HK-2 (cell line): ENCODE measurements at regions not wholly inside any gene's neighbourhood (a gene's known extent, or its start where the extent isn't known, plus 50 kb on each side); places are given as distances from the start of the nearest gene placed in this dataset.

ENCODE experiments used
- DNase-seq: peaks from one replicate; pipeline ENCODE4 v3.0.0-alpha.2; 2018; ENCODE audit not compliant: unreplicated experiment

DNA sequence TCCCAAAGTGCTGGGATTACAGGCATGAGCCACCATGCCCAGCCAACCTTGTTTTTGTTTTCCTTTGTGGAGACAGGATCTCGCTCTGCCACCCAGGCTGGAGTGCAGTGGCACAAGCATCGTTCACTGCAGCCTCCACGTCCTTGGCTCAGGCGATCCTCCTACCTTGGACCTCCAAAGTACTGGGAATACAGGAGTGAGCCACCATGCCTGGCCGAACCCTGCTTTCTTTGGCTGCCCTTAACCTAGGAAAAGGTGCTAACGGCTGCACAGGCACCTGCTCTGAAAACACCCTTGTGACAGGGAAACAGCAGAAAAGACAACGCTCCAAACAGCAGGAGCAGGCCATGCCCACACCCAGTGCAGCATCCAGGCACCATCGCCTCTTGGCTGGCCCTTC is 71.9 kb downstream of the OAT start:
- no peak for DNase-seq

DNA sequence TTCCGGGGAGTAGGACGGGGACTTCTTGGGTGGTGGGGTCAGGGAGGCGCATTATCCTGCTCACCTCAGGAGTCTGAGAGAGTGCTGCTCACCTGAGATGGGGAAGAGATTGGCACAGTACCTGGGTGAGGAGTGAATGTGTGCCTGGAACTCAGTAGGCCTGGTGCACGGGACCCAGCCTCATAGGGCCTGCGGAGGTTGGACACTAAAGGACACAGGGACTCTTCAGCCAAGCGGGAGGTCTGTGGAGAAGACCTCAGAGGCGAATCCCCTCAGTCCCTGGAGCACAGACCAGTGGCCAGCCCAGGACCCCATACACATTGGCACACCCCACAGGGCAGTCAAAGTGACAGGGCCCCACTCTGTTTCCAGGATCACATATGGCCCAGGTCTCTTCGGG is 73.2 kb downstream of the OAT start:
- no peak for DNase-seq

DNA sequence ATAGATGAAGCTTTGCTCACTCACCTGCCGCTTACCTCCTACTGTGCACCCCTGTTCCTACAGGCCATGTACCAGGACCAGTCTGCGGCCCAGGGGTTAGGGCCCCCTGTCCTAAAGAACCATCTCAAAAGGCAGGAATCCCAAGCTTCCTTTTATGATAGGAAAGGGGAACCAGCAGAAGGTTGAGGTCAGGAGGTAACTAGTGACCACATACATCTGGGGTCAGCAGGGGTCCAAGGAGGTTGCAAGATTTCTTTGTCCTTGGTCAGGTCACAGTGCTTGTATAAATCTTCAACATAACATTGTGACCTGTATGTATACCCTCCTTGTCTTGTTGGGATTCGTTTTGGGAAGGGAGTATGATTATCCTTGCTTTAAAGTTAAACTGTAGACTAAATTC is 73.8 kb downstream of the OAT start:
- DNase-seq, result no peak

DNA sequence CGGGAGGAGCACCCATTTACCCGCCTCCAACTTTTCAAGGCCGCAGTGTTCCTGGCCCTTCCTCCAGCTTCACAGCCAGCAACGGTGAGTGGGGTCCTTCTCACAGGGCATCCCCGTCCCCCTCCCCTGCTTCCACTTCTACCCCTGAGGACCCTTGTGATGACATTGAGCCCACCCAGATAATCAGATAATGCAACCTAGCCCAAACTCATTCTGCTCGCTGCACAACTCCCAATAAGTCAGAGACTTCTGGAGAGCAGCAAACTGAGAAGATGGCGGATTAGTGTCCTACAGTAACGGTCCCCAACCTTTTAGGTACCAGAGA is 74.5 kb downstream of the OAT start:
- no peak for DNase-seq

DNA sequence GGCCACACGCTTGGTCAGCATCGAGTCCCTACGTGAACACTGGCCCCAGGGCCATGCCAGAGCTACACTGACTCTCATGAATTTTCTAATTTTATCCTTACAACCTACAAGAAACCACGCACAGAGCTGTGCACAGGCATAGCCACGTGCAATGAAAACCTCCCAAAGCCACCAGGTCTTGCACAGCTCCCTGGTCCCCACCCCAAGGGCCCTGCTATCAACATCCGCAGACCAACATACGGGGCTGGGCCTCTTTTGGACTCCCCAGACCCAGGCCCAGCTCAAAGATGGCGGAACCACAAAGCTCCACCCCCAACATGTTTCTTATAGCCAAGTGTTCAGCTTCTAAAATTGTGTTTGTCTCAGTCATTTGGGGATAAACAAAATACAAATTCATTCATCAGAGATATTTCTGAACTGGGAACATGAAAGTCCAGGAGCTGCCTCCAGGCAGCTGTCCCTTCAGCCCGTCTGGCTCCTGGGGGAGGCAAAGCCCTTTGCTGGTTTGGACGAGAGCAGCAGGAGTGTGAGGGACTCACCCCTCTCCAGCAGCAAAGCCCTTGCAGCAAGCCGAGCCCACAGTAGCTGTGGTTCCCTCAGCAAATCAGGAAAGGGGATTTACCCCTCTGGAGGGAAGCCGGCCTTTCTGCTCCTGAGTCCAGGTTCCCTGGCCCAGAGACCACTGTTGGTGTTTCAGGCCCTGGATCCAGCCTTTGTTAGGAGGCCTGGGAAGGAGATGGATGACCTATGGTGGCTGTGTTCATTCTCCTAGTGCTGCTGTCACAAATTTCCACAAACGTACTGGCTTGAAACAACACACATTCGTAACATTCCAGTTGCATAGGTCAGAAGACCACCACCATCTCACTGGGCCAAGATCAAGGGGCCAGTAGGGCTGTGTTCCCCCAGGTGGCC is 75.1 kb downstream of the OAT start:
- DNase-seq, result no peak

DNA sequence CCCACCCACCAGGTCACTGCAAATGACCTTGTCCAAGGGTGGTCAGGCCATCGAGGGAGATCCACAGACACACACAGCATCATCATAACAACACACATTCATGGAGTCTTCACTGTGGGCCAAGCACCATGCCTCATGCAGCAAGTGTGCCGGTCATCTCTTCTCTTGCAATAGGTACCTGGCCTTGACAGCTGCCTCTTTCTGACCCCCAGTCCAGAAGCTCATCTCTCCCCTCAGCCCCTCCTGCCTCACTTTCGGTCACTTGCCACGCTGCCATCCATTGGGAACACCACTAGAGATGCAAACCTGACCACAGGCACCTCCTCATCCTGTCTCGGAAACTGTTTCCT is 75.9 kb downstream of the OAT start:
- no peak for DNase-seq

DNA sequence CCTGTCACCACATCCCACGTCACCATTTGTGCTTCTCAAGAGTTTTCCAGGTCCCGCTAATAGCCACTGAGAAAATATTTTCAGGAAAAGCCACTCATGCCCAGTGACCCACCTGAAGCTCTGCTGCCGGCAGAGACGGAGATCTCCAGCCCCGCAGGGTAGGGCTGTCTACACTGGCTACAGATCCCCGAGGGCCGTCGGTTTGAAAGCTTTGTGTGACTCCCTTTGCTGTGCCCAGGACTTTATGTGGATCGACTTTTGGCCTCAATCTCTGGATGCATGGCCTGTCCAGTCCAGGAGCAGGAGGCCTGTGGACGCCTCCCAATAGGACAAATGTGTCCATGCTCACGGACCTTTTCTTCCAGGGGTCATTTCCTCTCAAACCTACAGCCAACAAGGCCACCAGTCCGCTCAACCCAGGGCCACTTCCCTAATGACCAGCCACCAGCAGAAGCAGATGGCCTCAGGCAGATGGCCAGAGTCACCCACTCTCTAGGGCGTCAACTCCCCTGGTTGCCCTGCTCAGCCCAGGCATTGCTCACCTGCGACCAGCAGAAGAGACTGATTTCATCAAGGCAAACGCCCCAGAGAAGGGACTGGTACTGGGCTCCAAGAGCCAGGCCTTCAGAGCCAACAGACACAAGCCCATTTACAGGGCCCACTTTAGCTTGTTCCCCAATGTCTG is 76.4 kb downstream of the OAT start:
- no peak for DNase-seq

DNA sequence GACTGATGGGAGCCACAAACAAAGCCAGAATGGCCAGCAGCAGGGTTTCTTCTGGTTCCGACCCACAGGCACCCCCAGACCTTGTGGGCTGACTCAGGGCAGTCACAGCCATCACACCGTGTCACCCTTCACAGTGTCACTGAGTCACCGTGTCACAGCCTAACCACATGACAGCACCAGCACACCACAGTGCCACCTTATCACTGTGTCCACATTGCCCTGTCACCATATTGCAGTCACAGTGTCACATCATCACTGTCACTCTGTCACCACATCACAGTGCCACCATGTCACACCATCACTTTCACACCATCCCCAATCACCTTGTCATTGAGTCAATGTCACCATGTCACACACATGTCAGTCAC is 77.0 kb downstream of the OAT start:
- DNase-seq, result no peak

DNA sequence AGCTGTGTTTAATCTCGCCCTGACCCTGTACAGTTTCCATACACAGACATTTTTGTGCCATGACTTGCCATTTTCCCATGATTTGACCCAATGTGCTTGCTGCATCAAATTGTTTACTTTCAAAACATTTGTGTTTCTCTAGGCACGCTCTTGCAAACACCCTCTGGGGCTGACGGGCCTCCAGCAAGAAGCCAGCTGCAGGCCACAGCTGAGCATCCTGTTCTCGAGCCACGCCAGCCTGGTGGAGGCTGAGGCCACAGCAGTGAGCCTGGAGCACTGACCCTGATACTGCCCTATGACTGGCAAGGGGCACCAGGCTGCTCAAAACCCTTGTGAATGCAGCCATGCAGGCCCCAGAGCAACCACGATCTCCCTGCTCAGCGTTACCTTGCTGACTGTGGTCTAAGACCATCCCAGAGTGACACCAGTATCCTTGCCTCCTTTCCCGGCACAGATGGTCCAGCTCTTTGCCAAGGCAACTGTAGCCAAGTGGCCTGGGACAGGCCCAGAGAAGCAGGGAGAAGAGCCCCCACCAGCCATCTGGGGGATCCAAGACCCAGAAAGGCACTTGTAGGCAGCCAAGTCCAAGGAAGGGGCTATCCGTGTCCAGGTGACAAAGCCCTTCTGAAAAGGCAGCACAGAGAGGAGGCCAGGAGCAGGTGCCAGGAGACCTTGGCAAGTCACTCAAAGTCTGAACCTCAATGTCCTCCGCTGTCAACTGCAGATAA is 78.5 kb downstream of the OAT start:
- DNase-seq, result no peak

DNA sequence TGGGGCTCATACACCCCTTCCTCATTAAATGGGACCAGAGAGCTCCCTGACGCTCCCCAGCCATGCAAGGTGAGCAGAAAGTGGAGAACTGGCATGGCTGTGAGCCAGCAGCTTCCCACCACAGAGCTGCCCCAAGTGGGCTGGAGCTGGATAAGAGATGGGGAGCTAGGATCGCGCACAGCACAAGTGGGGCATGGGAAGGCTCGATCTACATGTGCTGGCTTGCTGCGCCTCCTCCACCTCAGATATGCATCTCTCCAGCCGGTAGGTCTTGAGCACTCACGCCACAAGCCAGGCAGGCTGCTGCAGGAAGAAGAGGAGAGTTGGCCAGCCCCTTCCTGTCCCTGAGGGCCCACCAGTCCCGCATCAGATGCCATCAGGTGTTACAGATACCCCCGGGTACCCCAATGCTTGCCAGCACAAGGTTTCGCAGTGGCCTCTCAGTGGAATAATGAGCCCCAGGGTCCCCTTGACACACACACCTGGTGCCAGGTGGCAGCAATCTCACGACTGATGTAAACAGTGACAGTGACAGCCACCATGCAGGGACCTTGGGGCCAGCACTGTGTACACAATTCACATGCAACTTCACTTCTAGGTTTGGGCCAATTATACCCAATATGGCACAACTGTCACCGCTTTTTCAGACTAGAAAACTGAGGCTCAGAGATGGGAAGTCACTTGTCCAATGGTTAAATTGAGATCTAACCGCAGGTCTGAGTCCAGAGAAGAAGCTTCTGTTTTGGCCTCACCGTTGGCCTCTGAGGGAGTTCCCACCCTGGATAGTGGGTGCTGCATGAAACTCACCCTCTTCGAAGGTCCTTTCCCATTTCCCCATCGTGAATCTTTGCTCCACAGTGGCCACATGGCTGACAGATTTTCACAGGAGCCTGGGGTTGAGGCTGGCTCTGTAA is 79.3 kb downstream of the OAT start:
- no peak for DNase-seq

DNA sequence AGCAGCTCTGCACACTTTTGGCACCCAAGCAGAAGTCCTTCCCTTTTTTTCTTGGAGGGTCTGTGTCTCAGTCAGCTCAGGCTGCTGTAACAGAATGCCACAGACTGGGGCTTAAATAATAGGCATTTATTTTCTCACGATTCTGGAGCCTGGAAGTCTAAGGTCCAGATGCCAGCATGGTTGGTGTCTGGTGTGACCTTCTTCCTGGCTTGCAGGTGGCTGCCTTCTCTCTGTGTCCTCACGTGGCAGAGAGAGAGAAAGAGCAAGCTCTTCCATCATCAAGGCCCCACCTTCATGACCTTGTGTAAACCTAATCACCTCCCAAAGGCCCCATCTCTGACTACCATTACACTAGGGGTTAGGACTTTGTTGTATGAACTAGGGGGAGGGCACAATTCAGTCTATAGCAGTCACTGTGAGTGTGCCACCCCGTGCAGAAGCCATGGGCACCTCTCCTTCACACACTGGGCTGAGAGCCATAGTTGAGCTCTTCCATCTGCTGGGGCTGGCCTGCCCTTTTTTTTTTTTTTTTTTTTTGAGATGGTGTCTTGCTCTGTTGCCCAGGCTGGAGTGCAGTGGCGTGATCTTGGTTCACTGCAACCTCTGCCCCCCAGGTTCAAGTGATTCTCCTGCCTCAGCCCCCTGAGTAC is 80.3 kb downstream of the OAT start:
- DNase-seq, result no peak

DNA sequence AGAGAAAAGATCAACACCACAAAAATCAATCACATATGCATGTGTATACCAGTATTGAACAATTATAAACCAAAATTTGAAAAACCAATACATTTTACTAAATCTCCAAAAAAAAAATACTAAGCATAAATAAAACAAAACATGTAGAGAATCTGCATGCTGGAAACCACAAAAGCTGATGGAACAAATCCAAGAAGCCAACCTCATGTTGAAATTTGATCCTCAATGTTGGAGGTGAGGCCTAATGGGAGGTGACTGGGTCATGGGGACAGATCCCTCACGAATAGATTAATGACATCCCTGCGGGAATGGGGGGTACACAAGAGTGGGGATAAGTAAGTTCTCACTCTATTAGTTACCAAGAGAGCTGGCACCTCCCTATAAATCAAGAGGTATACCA is 82.5 kb downstream of the OAT start:
- DNase-seq, result no peak

DNA sequence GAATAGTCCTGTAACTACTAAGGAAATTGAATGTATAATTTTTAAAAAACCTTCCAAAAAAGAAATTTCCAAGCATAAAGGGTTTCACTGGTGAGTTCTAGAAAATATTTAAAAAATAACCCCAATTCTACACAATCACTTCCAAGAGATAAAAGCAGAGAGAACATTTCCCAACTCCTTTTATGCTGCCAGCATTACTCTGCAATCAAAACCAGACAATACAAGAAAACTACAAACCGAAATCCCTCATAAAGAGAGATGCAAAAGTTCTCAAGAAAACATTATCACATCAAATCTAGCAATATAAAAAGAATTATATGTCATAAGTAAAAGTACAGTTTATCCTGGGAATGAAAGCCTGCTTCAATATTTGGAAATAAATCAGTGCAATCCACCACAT is 84.8 kb downstream of the OAT start:
- DNase-seq, result no peak

DNA sequence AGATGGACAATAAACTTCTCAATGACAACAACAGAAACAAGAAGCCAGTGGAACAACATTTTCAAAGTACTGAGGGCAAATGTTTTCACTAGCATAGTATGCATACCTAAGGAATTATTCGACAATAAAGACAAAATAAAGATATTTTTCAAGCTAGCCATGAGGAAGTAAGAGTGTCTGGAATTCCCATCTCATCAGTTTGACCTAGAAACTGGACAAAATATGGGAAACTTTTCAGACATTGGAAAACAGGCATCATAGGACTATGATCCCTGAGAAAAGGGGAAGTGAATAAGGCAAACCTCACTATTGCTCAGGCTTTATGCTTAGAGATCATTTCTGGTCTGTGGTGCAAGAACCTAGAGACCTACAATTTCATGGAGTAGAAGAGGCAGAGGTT is 86.3 kb downstream of the OAT start:
- DNase-seq, result no peak

DNA sequence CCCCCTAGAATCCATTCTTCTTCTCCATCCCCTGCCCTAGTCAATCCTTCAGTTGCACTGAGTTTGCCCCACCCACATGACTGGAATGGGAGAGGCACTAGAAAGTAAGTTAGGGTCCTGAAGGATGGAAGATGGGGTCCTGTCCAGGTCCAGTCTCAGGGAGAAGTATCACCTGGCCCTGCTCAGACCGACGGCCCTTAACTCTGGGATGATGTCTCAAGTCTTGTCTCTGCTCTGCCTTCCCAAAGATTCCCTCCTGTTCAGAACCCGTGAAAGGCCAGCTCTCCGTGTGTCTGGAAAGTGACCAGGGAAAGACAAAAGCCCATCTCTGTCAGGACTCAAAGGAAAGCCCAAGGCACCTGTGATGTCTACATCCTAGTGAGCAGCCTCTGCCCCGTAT is 88.8 kb downstream of the OAT start:
- no peak for DNase-seq

DNA sequence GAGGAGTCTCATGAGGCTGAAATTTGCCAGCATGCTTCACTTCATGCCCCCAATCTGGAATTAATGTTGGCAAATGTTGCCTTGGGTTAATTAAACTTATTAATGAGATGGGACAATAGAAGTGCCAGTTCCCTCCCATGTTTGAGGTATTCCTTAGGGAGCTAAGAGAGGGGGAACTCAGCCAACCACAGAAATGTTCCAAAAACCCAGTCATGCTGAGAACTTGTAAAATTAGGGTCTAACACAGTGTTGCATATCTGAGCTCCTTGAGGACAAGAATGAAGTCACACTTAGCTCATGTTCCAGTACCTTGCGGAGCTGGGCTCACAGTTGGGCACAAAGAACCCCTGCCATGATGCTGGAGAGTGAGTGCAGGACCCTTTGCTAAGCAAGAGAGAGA is 89.4 kb downstream of the OAT start:
- DNase-seq, result no peak

DNA sequence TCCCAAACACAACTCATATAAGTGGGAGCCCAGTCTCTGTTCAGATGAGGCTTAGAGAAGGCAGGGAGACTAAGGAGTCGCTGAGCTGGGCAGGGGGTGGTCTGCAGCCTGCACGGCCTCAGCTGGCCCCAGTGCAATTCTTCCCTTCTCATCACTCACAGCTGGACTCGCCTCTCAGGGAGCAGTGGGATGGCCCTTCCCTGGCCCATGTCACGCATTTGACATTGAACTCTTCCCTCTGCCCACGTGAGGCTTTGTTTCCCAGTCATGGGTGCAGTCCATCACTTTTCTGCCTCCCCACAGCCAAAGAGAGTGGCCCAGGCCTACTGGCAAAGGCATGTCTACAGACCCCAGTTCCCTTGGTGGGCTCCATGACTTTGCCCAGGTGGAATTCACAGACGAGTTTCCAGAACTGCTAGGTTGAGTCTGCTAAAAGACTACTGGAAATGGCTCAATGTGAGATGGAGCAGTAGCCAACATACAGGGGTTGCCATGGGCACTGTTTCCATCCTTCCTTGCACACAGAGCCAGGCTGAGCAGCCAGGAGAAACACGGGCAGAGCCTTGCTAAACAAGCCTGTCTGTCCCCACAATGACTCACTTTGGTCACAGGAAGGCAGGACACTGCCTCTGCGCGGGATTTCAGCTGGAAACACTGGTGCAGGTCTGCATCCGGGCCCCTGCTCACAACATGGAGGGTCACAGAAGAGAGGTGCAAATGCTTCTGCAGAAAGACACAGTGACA is 90.1 kb downstream of the OAT start:
- DNase-seq, result no peak

DNA sequence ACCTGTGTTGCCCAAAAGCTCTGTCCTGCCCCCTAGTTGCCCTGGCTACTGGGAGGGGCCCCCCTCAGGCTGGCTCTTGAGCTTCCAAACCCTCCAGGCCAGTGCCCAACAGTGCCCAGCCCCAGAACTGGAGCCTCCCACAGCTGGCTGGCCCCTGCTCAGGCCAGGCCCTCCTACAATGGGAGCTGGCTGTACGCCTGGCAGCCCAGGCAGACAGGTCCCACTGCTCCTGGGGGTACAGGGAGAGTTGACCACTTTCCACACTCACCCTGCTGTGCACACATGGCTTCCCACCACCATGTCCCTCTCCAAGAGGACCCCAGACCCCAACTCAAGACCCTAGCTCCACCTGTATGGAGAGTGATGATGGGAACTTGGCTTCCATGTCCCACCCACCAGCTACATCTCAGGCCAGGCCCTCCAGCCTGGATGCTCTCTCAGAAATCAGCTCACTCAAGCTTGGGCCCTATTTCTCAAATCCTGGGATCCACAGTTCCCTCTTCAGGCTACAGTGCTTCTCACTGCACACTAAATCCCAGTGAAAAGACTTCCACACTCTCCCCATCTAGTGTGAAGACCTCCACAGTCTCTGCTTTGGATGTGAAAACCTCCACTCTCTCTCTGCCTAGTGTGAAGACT is 92.6 kb downstream of the OAT start:
- no peak for DNase-seq

DNA sequence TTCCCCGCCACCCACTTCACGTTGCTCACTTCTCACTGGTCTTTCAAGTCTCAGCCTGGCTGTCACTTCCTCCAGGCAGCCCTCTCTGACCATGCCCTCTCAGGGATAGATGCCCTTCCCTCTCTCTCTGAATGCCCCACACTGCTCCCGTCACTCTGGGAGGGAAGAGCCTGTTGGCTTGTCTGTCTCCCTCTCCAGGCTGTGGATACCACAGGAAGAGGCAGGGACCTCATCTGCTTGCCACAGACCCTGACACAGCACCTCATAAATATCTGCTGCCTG is 93.1 kb downstream of the OAT start:
- DNase-seq, result no peak

DNA sequence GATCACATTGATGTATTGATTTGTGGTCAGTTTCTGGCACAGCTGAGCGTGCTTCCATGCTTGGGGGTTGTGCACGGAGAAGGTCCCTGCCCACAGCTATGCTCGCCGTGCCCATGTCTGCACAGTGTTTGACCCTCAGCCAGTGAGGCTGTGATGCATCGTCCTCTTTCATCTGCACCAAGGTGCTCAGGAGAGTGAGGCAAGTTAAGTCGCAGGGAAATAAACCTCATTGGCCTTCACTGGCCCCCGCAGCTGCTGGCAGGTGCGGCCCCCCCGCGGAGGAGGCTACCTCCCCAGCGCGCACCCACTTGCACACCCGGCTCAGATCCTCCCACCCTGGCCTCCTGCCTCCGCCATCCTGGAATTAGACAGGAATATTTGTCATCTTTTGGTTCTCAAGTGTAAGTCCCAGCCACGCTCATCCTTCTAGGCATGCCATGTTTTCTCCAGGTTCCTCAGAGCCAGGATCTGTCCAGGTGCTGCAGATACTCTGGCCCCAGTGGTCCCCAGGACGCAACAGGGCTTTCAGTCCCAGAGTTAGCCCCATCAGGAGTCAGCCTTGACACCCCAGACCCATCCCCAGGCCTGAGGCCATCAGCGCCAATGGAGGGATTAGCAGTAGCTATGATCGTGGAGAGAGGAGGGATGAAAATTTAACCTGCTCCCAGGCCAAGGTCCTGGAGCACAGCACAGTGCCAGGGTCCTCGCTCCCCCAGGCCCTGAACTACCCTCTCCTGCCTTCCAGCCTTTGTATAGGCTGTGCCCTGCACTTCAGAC is 93.7 kb downstream of the OAT start:
- no peak for DNase-seq
